ENCODE measurements at regions not wholly inside any gene's neighbourhood (a gene's known extent, or its start where the extent isn't known, plus 50 kb on each side); places are given as distances from the start of the nearest gene placed in this dataset.

DNA sequence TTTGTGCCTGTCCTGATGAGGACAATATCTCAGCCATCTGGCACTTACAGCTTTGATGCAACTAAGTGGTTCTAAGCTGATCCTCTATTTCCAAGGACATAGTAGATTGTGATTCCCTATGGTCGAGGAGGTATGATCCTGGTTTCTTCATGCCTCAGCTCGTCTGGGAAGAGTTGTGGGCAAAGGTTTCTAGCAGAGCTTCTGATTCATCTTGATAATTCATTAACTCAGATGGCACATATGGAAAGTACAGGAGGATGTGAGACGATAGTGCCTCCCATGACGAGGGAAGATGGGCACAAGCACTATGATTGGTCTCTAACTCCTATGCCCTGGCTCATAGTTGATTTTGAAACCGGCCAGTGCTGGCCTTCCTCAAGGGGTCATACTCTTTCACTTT lies 334.2 kb upstream of the SEMA6D start:
- TF ChIP-seq POLR2A (IDR thresholded peaks at IDR 0.05) (no peak), EP300 (IDR thresholded peaks at IDR 0.05) (no peak)
- TF ChIP-seq, protein P1, sequence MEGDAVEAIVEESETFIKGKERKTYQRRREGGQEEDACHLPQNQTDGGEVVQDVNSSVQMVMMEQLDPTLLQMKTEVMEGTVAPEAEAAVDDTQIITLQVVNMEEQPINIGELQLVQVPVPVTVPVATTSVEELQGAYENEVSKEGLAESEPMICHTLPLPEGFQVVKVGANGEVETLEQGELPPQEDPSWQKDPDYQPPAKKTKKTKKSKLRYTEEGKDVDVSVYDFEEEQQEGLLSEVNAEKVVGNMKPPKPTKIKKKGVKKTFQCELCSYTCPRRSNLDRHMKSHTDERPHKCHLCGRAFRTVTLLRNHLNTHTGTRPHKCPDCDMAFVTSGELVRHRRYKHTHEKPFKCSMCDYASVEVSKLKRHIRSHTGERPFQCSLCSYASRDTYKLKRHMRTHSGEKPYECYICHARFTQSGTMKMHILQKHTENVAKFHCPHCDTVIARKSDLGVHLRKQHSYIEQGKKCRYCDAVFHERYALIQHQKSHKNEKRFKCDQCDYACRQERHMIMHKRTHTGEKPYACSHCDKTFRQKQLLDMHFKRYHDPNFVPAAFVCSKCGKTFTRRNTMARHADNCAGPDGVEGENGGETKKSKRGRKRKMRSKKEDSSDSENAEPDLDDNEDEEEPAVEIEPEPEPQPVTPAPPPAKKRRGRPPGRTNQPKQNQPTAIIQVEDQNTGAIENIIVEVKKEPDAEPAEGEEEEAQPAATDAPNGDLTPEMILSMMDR (IDR thresholded peaks at IDR 0.05): no peak
